GM03348 (cell line): ENCODE measurements at regions not wholly inside any gene's neighbourhood (a gene's known extent, or its start where the extent isn't known, plus 50 kb on each side); places are given as distances from the start of the nearest gene placed in this dataset.

Experiments
- DNase-seq: peaks from one replicate; pipeline ENCODE4 v3.0.0; 2012; ENCODE audit warnings: low spot score

DNA sequence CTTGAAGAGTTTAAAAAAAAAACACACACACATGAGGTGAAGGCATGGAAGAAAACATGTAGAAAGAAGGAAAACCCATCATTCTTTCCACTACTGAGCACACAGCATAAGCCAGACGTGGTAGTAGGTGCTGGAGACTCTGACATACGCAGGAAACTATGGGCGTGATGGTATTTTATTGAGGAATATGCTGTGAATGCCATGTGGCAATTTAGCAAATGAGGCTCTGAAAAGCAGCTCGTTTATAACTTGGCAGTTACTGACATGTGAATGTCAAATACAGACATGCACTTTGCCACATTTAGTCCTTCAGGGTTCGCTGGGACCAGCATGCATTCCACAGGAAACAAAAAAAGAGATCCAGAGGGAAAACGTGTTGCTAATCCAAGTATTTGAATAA, 74.3 kb upstream of the IFNAR2 start:
- no peak for DNase-seq

DNA sequence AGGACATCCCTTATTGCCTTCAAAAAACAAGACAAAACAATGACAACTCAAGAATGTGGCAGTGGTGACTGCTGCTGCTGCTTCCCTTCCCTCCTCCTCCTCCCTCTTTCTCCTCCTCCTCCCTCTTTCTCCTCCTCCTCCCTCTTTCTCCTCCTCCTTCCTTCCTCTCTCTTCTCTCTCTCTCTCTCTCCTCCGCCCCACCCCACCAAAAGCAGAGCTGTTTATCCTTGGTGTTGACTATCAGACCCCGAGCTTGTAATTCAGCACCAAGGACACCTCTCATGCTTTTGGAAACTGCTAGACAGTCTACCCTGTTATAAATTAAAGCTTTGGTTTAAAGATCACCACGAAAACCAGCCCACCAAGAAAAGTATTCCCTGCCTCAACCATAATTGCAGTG, 72.4 kb upstream of the IFNAR2 start:
- no peak for DNase-seq

DNA sequence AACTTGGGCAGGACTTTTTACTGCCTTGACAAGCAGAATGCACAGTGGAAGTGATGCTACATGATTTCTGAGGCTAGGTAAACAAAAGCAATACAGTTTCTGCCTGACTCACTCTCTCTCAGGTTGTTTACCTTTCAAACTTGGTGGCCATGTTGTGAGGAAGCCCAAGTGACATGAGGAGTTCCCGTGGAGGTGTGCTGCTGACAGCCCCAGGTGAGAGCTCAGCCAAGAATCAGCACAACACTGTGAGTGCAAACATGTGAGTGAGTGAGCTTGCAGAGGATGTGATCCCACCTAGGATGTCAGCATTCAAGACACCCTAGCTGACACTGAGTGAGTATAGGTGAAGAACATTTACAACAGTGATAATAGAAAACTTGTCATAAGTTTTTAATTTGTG, 71.1 kb upstream of the IFNAR2 start:
- no peak for DNase-seq

DNA sequence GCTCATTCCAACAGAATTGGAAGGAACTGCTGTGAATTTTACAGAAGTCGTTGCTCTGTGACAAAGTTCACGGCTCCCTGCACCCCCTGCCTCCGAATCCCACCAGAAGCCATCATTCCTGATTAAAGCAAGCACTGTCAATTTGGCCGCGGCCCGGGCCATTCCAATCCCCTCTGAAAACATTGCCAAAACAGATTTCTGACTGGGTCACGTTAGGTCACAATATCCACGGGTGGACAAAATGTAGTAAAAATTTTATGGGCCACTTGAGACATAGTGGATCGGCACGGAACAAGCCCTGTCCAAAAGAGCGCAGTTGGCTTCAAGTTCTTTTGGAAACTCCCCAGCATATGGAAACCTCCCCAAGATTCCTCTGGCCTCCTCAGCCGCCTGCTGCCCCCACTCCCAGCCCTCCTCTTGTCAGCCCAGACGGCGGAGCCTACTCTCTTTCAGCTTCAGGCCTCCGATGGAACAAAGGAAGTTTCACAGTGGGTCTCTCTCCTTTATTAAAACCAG, 67.2 kb upstream of the IFNAR2 start:
- no peak for DNase-seq

DNA sequence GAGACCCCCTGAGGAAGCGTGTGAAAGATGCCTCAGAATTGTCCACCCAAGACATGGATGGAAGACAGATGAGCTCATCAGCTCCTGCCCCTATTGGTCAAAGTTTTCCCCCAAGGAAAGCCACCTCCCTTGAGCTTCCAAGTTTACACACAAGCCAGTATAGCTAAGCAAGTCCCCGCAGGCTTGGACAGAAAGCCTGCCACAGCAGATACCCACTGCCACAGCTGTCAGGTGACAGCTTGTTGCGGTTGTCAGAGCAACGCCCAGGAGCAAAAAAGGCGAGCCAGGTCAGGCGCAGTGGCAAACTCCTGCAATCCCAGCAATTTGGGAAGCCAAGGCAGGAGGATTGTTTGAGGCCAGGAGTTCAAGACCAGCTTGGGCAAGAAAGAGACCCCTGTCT, 60.9 kb upstream of the IFNAR2 start:
- DNase-seq, result no peak

DNA sequence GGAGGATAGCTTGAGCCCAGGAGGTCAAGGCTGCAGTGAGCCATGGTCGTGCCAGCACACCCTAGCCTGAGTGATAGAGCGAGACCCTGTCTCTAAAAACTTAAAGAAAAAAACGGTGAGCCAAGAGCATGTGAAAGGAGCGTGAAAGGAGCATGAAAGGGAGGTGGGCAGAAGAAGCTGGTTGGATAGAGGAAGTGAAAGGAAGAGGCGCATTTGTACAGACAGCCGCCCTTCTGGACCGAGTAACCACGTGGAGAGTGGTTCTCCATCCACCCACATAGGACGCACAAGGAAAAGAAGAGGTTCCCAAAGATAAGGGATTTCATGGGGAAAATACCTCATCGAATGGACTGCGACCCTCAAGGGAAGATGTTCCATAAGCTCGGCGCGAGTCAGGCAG, 60.4 kb upstream of the IFNAR2 start:
- no peak for DNase-seq

DNA sequence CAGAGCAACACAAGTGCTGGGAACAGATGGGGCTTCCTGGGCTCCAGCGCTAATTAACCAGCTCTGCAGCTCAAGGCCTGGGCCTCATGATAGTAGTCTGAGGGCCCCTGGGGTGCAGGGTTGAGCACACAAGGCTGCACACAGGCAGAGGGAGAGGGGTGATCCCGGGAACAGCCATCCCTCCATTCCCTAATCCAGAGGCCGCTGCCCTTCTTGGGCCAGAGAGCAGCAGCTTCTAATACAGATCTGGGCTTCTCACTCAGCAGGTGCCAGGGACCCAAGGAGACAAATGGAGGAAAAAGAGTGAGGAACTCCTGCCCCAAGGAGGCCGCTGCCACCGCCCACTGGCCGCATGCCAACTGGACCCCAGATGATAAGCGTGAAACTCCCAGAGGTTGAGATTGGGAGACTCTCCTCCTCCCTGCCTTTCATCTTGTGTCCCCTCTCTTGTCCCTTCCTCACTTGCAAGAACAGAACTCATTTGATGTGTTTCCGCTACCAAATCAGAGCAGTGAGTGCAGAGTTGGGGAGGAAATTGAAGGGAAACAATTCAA, 58.0 kb upstream of the IFNAR2 start:
- no peak for DNase-seq

DNA sequence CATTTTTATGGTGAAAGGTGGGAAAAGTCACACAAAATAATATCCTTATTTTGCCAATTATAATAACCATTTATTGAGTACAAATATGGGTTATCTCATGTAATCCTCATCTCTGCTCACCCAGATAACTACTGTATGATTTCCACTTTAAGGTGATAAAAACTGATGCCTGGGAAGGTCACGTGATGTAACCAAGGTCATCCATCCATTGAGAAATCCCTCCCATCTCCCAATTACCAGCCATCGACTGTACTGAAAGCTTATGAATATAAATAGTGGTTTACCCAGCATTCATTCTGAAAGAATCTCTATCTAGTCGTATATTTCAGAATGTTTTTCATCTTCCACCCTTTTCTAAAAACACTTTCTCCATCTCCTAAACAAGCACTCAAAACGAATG, 55.0 kb upstream of the IFNAR2 start:
- DNase-seq, result no peak
